Smooth muscle cell of the brain vasculature (primary cell): ENCODE measurements at regions not wholly inside any gene's neighbourhood (a gene's known extent, or its start where the extent isn't known, plus 50 kb on each side); places are given as distances from the start of the nearest gene placed in this dataset.
A peak's percentile ranks its signal among the peaks of the same experiment; 100 is the strongest.
"Not testable (repeated sequence)": the region's sequence is repeated elsewhere in the genome, so short reads cannot be mapped to it uniquely, and the experiment has no call there.

ENCODE experiments used
- DNase-seq: peaks from one replicate; pipeline ENCODE4 v3.0.0-alpha.2; 2012; ENCODE audit warnings: low read depth, low spot score

GRCh38 chr3:181267312-181267711 lies 277.8 kb upstream of the DNAJC19 start:
- no peak for DNase-seq

GRCh38 chr3:181265750-181266333 lies 276.3 kb upstream of the DNAJC19 start:
- no peak for DNase-seq

GRCh38 chr3:181264486-181264885 lies 274.9 kb upstream of the DNAJC19 start:
- DNase-seq, result no peak

GRCh38 chr3:181253796-181254195 lies 264.3 kb upstream of the DNAJC19 start:
- DNase-seq, result no peak

- no peak for DNase-seq
Measured at GRCh38 chr3:181252631-181253030, 263.1 kb upstream of the DNAJC19 start.

GRCh38 chr3:181250714-181251113 lies 261.2 kb upstream of the DNAJC19 start:
- DNase-seq, result no peak

- no peak for DNase-seq
Measured at GRCh38 chr3:181239441-181239840, 249.9 kb upstream of the DNAJC19 start.

GRCh38 chr3:181230258-181230657 lies 240.7 kb upstream of the DNAJC19 start:
- no peak for DNase-seq

- no peak for DNase-seq
Measured at GRCh38 chr3:181213347-181213746, 223.8 kb upstream of the DNAJC19 start.

- no peak for DNase-seq
Measured at GRCh38 chr3:181212271-181212670, 222.7 kb upstream of the DNAJC19 start.

GRCh38 chr3:181210275-181210674 lies 220.7 kb upstream of the DNAJC19 start:
- peak; percentile 7 for DNase-seq

GRCh38 chr3:181189556-181189955 lies 200.0 kb upstream of the DNAJC19 start:
- no peak for DNase-seq

GRCh38 chr3:181183764-181184163 lies 194.2 kb upstream of the DNAJC19 start:
- no peak for DNase-seq

GRCh38 chr3:181183057-181183456 lies 193.5 kb upstream of the DNAJC19 start:
- not testable (repeated sequence) for DNase-seq

- DNase-seq, result no peak
Measured at GRCh38 chr3:181178991-181179390, 189.5 kb upstream of the DNAJC19 start.

GRCh38 chr3:181176601-181177000 lies 187.1 kb upstream of the DNAJC19 start:
- no peak for DNase-seq

- DNase-seq, result no peak
Measured at GRCh38 chr3:181174676-181175233, 185.2 kb upstream of the DNAJC19 start.

GRCh38 chr3:181174022-181174421 lies 184.5 kb upstream of the DNAJC19 start:
- DNase-seq, result no peak

- DNase-seq, result no peak
Measured at GRCh38 chr3:181173227-181173626, 183.7 kb upstream of the DNAJC19 start.

- no peak for DNase-seq
Measured at GRCh38 chr3:181134873-181135272, 145.3 kb upstream of the DNAJC19 start.

GRCh38 chr3:181133832-181134231 lies 144.3 kb upstream of the DNAJC19 start:
- DNase-seq, result no peak

GRCh38 chr3:181105646-181106045 lies 116.1 kb upstream of the DNAJC19 start:
- DNase-seq, result no peak

GRCh38 chr3:181103605-181104004 lies 114.1 kb upstream of the DNAJC19 start:
- no peak for DNase-seq

GRCh38 chr3:181086011-181086410 lies 96.5 kb upstream of the DNAJC19 start:
- DNase-seq, result no peak
